Activated T-helper 2 cell treated with anti-CD3 and anti-CD28 coated beads, Interferon-gamma antibody, Interleukin-2, Interleukin-4, amounts not matched to agents 10 μg/mL and 5 μg/mL and 100 μg/mL, durations not matched to agents 14 hours and 24 hours and 36 hours (primary cell): ENCODE measurements at regions not wholly inside any gene's neighbourhood (a gene's known extent, or its start where the extent isn't known, plus 50 kb on each side); places are given as distances from the start of the nearest gene placed in this dataset.

Source experiments
- DNase-seq: peaks from one replicate; pipeline ENCODE4 v3.0.0; 2021; ENCODE audit warnings: low spot score
- H3K27ac Mint-ChIP-seq: one replicate; pipeline ENCODE4 v1.8.0; 2021; ENCODE audit warnings: mixed read lengths
- H3K27me3 Mint-ChIP-seq: one replicate; pipeline ENCODE4 v1.8.0; 2021; ENCODE audit warnings: low read depth, mixed read lengths
- H3K36me3 Mint-ChIP-seq: one replicate; pipeline ENCODE4 v1.8.0; 2021; ENCODE audit warnings: low read depth, mixed read lengths
- H3K4me1 Mint-ChIP-seq: one replicate; pipeline ENCODE4 v1.8.0; 2021; ENCODE audit warnings: low read depth, mixed read lengths
- H3K4me3 Mint-ChIP-seq: one replicate; pipeline ENCODE4 v1.8.0; 2021; ENCODE audit warnings: low read depth, mild to moderate bottlenecking, moderate library complexity, mixed read lengths
- H3K9me3 Mint-ChIP-seq: one replicate; pipeline ENCODE4 v1.8.0; 2021; ENCODE audit warnings: mixed read lengths
- intact Hi-C: fragments of 100-400 bp; cut with micrococcal nuclease; formaldehyde crosslinking; loops from one replicate; pipeline ENCODE4 v1.15.1; 2023

- Mint-ChIP-seq H3K27me3 (no peaks in the 10 kb centered on the region), H3K4me1 (peaks cover 4% of the 10 kb centered on the region), H3K9me3 (no peaks in the 10 kb centered on the region), H3K4me3 (no peak overlapping the region), H3K27ac (no peak overlapping the region), H3K36me3 (no peaks in the 10 kb centered on the region)
- DNase-seq = no peak
- intact Hi-C loops = loop anchor here (1.0 to 2.0 kb wide), 2 partner anchors 25 to 69 kb away; no protein-coding TSS in a partner anchor
Measured at GRCh38 chr18:3379685-3380084, 70.3 kb upstream of the TGIF1 start.

DNA sequence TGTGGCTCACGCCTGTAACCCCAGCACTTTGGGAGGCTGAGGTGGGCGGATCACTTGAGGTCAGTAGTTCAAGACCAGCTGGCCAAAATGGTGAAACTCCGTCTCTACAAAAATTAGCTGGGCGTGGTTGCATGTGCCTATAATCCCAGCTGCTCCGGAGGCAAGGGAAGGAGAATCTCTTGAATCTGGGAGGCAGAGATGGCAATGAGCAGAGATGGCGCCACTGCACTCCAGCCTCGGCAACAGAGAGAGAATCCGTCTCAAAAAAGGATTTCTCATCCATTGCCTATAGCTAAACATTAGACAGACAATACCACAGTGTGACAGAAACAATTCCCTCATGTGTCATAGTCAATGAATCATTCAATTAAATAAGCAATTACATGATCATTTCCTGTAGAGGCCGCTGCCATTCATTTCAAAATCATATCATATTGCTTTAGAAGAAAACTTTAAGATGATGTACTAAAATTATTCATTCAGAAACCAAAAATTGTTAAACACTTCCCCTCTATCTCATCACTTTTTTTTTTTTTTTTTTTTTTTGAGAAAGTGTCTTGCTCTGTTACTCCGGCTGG, 69.5 kb upstream of the TGIF1 start:
- H3K9me3 Mint-ChIP-seq = no peaks in the 10 kb centered on the region
- no peak overlapping the region for H3K27ac Mint-ChIP-seq
- intact Hi-C loops = loop anchor here (1.0 to 2.0 kb wide), 2 partner anchors 26 to 68 kb away; no protein-coding TSS in a partner anchor
- H3K4me3 Mint-ChIP-seq = no peak overlapping the region
- no peaks in the 10 kb centered on the region for H3K27me3 Mint-ChIP-seq
- H3K4me1 Mint-ChIP-seq = peaks cover 4% of the 10 kb centered on the region
- H3K36me3 Mint-ChIP-seq = no peaks in the 10 kb centered on the region
- no peak for DNase-seq

GRCh38 chr18:3383381-3383915, 66.5 kb upstream of the TGIF1 start:
- H3K27me3 Mint-ChIP-seq = no peaks in the 10 kb centered on the region
- no peaks in the 10 kb centered on the region for H3K9me3 Mint-ChIP-seq
- H3K4me1 Mint-ChIP-seq = peaks cover 4% of the 10 kb centered on the region
- H3K4me3 Mint-ChIP-seq = no peak overlapping the region
- H3K36me3 Mint-ChIP-seq = no peaks in the 10 kb centered on the region
- no peak for DNase-seq
- intact Hi-C loops = no loop called here
- no peak overlapping the region for H3K27ac Mint-ChIP-seq

- intact Hi-C loops = no loop called here
- no peak for DNase-seq
- Mint-ChIP-seq H3K27ac (no peak overlapping the region), H3K4me1 (peaks cover 4% of the 10 kb centered on the region), H3K27me3 (no peaks in the 10 kb centered on the region), H3K4me3 (no peak overlapping the region), H3K9me3 (peaks cover 4% of the 10 kb centered on the region), H3K36me3 (no peaks in the 10 kb centered on the region)
Measured at GRCh38 chr18:3384664-3385563, 65.1 kb upstream of the TGIF1 start.

GRCh38 chr18:3388323-3388722, 61.6 kb upstream of the TGIF1 start:
- Mint-ChIP-seq H3K27ac (no peak overlapping the region), H3K36me3 (no peaks in the 10 kb centered on the region), H3K9me3 (peaks cover 30% of the 10 kb centered on the region), H3K4me3 (no peak overlapping the region), H3K4me1 (no peaks in the 10 kb centered on the region), H3K27me3 (no peaks in the 10 kb centered on the region)
- no peak for DNase-seq
- intact Hi-C loops = no loop called here

GRCh38 chr18:3388980-3389379, 61.0 kb upstream of the TGIF1 start:
- no peak overlapping the region for H3K4me3 Mint-ChIP-seq
- peaks cover 34% of the 10 kb centered on the region for H3K9me3 Mint-ChIP-seq
- no peak for DNase-seq
- H3K27me3 Mint-ChIP-seq = no peaks in the 10 kb centered on the region
- no peaks in the 10 kb centered on the region for H3K4me1 Mint-ChIP-seq
- intact Hi-C loops = no loop called here
- H3K36me3 Mint-ChIP-seq = no peaks in the 10 kb centered on the region
- H3K27ac Mint-ChIP-seq = no peak overlapping the region

GRCh38 chr18:3389977-3390376, 60.0 kb upstream of the TGIF1 start:
- DNase-seq = no peak
- no peak overlapping the region for H3K4me3 Mint-ChIP-seq
- H3K9me3 Mint-ChIP-seq = peaks cover 42% of the 10 kb centered on the region
- H3K27me3 Mint-ChIP-seq = no peaks in the 10 kb centered on the region
- intact Hi-C loops = no loop called here
- no peaks in the 10 kb centered on the region for H3K36me3 Mint-ChIP-seq
- no peaks in the 10 kb centered on the region for H3K4me1 Mint-ChIP-seq
- no peak overlapping the region for H3K27ac Mint-ChIP-seq

- H3K27me3 Mint-ChIP-seq = no peaks in the 10 kb centered on the region
- peaks cover 47% of the 10 kb centered on the region for H3K9me3 Mint-ChIP-seq
- no peak overlapping the region for H3K27ac Mint-ChIP-seq
- no peaks in the 10 kb centered on the region for H3K36me3 Mint-ChIP-seq
- H3K4me1 Mint-ChIP-seq = no peaks in the 10 kb centered on the region
- intact Hi-C loops = no loop called here
- H3K4me3 Mint-ChIP-seq = no peak overlapping the region
- DNase-seq = no peak
Measured at GRCh38 chr18:3391704-3392466, 58.1 kb upstream of the TGIF1 start.

DNA sequence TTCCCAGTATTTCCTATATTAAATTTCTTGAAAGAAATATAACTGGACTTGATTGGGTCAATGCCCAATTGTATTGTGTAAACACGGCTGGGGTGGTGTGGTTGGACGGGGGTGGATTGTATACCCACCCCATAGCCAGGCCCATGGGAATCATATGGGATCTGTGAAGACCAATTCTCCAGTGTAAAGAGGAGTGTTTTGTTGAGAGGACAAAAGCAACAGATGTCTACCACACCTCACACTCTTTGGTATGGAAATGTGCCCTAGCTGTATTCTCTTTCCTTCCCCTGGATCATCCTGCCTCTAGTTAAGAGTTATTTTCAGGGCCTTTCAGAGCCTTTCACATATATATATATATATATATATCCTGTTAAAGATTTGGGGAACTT, 57.5 kb upstream of the TGIF1 start:
- intact Hi-C loops = no loop called here
- H3K27ac Mint-ChIP-seq = no peak overlapping the region
- no peaks in the 10 kb centered on the region for H3K27me3 Mint-ChIP-seq
- no peak overlapping the region for H3K4me3 Mint-ChIP-seq
- no peaks in the 10 kb centered on the region for H3K4me1 Mint-ChIP-seq
- no peaks in the 10 kb centered on the region for H3K36me3 Mint-ChIP-seq
- DNase-seq = no peak
- peaks cover 47% of the 10 kb centered on the region for H3K9me3 Mint-ChIP-seq

- intact Hi-C loops = no loop called here
- DNase-seq = no peak
Measured at GRCh38 chr18:3394648-3395047, 55.3 kb upstream of the TGIF1 start.

DNA sequence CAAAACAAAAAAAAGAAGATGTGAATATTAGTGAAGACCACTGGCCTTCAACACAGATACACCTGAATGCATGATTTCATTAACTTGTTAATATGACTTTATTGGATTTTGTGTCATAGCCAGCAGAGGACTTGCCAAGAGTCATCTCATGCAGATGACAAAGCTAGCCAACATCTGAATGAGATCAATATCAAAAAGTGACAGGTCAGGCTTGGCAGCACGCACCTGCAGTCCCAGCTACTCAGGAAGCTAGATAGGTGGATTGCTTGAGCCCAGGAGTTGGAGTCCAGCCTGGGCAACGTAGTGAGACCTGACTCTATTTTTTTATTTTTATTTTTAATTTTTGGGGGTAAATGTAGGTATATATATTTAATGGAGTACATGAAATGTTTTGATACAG, 54.5 kb upstream of the TGIF1 start:
- intact Hi-C loops = no loop called here
- H3K4me1 Mint-ChIP-seq = no peaks in the 10 kb centered on the region
- DNase-seq = no peak
- H3K36me3 Mint-ChIP-seq = no peaks in the 10 kb centered on the region
- H3K9me3 Mint-ChIP-seq = peaks cover 38% of the 10 kb centered on the region
- H3K27me3 Mint-ChIP-seq = no peaks in the 10 kb centered on the region
- no peak overlapping the region for H3K4me3 Mint-ChIP-seq
- no peak overlapping the region for H3K27ac Mint-ChIP-seq

More at GRCh38 chr18:3394648-3395047, 55.3 kb upstream of the TGIF1 start:
- H3K9me3 Mint-ChIP-seq = peaks cover 46% of the 10 kb centered on the region
- no peak overlapping the region for H3K4me3 Mint-ChIP-seq
- no peaks in the 10 kb centered on the region for H3K36me3 Mint-ChIP-seq
- no peaks in the 10 kb centered on the region for H3K4me1 Mint-ChIP-seq
- H3K27ac Mint-ChIP-seq = no peak overlapping the region
- H3K27me3 Mint-ChIP-seq = no peaks in the 10 kb centered on the region

DNA sequence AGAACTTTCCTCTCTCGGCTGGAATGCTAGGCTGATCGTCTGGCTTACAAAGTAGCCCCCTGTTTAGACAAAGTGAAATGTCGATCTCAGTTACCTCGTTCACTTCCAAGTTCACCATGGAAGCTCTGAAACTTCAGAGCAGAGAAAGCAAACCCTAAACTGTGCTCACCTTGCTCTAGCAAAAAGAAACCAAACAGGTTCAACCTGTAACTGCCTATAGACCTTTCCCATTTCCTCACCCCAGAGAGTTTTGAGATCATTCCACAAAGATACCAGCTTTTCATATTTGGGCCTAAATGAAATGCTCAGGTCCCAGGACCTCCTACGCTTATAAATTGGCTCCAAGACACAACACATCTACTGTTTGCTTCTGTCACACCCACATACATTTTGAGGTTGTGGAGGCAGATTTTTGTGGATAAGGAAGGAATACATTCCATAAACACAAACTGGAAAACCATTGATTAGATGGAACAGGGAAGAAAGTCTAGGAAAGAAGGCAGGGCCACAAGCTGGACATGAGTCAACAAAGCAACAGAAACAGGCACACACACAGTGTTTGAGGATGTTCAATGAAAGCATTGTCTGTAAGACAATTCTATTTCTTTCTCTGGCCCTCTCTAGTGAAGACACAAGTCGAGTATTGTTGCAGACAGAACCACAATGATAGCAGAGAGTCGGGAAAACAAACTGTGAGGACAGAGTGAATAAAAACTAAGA, 52.8 kb upstream of the TGIF1 start:
- no peaks in the 10 kb centered on the region for H3K27me3 Mint-ChIP-seq
- no peak overlapping the region for H3K4me3 Mint-ChIP-seq
- DNase-seq = no peak
- intact Hi-C loops = no loop called here
- peaks cover 24% of the 10 kb centered on the region for H3K9me3 Mint-ChIP-seq
- H3K27ac Mint-ChIP-seq = no peak overlapping the region
- no peaks in the 10 kb centered on the region for H3K4me1 Mint-ChIP-seq
- no peaks in the 10 kb centered on the region for H3K36me3 Mint-ChIP-seq
